ENCODE measurements at regions not wholly inside any gene's neighbourhood (a gene's known extent, or its start where the extent isn't known, plus 50 kb on each side); places are given as distances from the start of the nearest gene placed in this dataset.

DNA sequence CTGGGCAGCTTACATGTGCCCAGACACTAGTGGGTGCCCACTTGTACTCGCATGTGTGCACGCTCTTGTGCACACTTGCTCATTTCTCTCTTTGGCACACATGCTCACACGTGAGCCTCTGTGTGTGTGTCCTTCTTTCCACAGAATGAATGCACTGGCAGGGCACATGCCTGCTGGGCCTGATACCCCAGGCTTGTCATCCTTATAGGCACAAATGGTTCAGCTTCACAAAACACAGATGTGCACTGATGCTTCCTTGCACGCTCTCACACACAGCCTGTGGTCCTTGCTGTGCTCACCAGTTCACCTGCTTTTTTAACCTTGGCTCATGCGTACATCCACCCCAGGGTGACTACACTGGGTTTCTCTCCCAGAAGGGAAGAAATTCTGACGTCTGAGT is 174.8 kb downstream of the BUD13 start:
- WGBS, 2 donors: 74 to 83% methylated on average over 6 of the region's 6 CpGs
- Histone ChIP-seq H3K4me3 (no peak overlapping the region), H3K27me3 (no peaks in the 10 kb centered on the region), H3K9me3 (no peaks in the 10 kb centered on the region), H3K4me1 (no peaks in the 10 kb centered on the region), H3K36me3 (no peaks in the 10 kb centered on the region), H3K27ac (no peak overlapping the region)
- TF ChIP-seq, protein P1, sequence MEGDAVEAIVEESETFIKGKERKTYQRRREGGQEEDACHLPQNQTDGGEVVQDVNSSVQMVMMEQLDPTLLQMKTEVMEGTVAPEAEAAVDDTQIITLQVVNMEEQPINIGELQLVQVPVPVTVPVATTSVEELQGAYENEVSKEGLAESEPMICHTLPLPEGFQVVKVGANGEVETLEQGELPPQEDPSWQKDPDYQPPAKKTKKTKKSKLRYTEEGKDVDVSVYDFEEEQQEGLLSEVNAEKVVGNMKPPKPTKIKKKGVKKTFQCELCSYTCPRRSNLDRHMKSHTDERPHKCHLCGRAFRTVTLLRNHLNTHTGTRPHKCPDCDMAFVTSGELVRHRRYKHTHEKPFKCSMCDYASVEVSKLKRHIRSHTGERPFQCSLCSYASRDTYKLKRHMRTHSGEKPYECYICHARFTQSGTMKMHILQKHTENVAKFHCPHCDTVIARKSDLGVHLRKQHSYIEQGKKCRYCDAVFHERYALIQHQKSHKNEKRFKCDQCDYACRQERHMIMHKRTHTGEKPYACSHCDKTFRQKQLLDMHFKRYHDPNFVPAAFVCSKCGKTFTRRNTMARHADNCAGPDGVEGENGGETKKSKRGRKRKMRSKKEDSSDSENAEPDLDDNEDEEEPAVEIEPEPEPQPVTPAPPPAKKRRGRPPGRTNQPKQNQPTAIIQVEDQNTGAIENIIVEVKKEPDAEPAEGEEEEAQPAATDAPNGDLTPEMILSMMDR (IDR thresholded peaks at IDR 0.05): no peak
- TF ChIP-seq EP300 (IDR thresholded peaks at IDR 0.05) (no peak), POLR2A (IDR thresholded peaks at IDR 0.05) (no peak)
- no peak for DNase-seq (ENCODE audit: low spot score in 2 of 2)

DNA sequence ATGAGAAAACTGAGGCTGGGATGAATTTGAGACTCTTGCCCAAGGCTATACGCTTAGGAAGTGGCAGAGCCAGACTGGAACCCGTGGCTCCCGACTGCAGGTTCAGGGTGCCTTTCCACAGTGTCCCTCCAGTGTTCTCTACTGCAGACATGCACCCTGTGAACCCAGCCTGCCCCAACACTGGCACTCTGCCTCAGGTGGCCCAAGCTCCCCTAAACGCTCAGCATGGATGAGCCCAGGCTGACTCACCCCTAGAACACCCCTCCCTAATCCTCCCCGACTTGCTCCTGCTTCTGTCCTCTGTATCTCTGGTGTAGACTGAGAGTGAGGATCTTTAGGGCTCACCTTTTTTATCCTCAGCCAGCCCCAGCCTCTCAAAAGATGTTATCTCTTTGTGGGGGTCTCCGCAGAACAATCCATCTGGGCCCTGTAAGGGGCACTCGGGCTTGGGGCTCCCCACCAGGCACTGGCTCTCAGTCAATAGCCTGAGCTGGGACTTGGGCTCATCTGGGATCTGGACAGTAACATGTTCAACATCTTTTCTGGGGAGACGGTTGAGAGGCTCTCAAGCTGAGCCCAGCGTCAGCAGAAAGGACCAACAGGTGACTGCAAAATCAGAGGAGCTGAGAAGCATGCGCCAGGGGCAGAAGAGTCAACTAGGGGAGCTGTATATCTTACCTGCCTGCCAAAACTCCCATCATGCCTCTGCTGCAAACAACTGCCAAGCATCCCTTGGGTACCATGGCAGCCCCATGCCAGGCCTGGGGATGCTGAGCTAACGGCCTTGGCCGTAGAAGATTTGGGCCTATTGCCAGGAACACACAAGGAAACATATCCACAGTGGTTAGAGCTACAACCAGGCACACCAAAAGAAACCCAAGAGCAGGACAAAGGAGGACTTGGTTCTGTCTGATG is 176.2 kb downstream of the BUD13 start:
- no peaks in the 10 kb centered on the region for H3K4me1 ChIP-seq
- H3K36me3 ChIP-seq: no peaks in the 10 kb centered on the region
- TF ChIP-seq, protein P1 (IDR thresholded peaks at IDR 0.05): no peak
- TF ChIP-seq POLR2A (IDR thresholded peaks at IDR 0.05) (no peak), EP300 (IDR thresholded peaks at IDR 0.05) (no peak)
- 70 to 82% methylated on average over 12 of the region's 12 CpGs for WGBS, 2 donors
- H3K27ac ChIP-seq: no peak overlapping the region
- H3K9me3 ChIP-seq: no peaks in the 10 kb centered on the region
- no peak overlapping the region for H3K4me3 ChIP-seq
- H3K27me3 ChIP-seq: no peaks in the 10 kb centered on the region
- DNase-seq (ENCODE audit: low spot score in 2 of 2): no peak

DNA sequence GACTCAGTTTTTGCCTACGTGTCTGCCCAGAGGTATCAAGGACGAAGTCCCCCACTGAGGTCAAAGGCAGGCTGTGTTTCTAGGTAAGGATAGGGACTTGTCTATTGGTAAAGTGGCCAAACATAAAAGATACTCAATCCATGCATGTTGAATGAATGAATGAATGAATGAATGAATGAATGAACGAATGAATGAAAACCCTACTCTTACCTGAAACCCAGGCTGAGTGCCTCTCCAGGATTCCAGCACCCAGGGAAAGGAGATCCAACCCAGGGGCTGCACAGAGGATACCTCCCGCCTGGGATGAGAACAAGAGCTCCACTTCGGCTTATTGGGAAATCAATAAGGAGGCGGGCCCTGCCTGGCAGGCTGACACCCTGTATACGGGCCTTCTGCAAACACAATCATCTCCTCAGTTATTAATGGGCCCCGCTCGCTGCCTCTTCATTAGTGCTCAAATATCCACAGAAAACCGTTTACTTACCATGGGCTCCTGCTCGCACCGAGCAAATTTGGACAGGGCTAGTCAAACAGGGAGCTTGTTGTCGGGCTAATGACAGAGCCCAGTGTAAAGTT is 177.4 kb downstream of the BUD13 start:
- Histone ChIP-seq H3K9me3 (no peaks in the 10 kb centered on the region), H3K4me1 (no peaks in the 10 kb centered on the region), H3K27me3 (no peaks in the 10 kb centered on the region), H3K4me3 (no peak overlapping the region), H3K27ac (no peak overlapping the region), H3K36me3 (no peaks in the 10 kb centered on the region)
- TF ChIP-seq, protein P1 (IDR thresholded peaks at IDR 0.05): no peak
- no peak for TF ChIP-seq POLR2A (IDR thresholded peaks at IDR 0.05)
- no peak for TF ChIP-seq EP300 (IDR thresholded peaks at IDR 0.05)
- no peak for DNase-seq (ENCODE audit: low spot score in 2 of 2)
- 65 to 66% methylated on average over 13 of the region's 13 CpGs for WGBS, 2 donors

DNA sequence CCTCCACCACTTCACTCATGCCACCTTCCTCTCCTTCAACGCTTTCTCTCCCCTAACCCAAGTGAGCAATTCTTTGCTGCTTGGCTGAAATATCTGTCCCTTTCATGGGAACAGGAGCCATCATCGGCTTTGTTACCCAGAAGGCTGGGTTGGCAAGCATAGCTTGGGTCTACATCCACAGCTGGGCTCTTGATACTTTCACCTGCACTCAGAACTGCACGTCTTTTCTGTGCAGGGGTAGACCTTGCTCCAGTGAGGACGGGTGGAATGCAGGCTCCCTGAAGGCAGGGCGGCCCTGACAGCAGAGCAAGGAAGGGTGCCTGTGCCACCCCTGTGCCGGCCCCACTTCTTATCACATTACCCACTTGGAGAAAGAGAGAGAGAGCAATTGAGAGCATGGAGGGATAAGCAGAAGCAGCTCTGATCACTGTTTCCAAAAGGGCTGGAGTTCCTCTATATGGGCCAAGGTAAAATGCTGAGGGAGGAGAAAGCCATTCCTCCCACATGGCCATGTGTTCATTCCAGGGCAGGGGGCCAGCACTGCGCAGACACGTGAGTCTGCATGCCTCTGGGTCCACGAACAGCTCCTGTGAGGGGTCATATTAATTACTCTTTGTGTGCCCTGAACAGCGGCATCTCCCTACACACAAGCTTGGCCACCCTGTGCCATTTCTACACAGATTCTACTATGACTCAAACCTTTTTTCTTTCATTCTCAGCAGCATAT is 181.8 kb downstream of the BUD13 start:
- no peaks in the 10 kb centered on the region for H3K36me3 ChIP-seq
- H3K27me3 ChIP-seq: no peaks in the 10 kb centered on the region
- H3K27ac ChIP-seq: no peak overlapping the region
- no peaks in the 10 kb centered on the region for H3K9me3 ChIP-seq
- no peaks in the 10 kb centered on the region for H3K4me1 ChIP-seq
- WGBS, 2 donors: 73% methylated on average over 10 of the region's 10 CpGs
- TF ChIP-seq, protein P1 (IDR thresholded peaks at IDR 0.05): no peak
- no peak for TF ChIP-seq POLR2A (IDR thresholded peaks at IDR 0.05)
- no peak for TF ChIP-seq EP300 (IDR thresholded peaks at IDR 0.05)
- no peak overlapping the region for H3K4me3 ChIP-seq
- no peak for DNase-seq (ENCODE audit: low spot score in 2 of 2)

DNA sequence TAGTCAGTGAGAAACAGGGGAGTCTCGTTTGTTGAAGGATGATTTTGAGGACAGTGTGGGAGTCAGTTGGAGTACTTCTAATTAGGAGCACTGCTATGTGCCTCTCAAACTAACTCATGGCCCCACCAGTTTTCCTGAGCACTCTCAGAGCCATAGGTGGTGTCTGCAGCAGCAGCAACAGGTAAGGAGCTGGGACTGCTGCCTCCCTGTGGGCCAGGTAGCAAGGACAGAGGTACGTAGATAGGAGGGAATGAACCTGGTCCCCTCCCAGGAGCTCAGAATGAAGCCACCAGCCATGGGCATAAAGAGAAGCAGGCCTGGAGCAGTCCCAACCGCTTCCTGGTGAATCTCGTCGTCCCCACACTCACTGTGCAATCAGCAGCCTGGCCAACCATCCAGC is 183.4 kb downstream of the BUD13 start:
- H3K36me3 ChIP-seq: no peaks in the 10 kb centered on the region
- no peaks in the 10 kb centered on the region for H3K27me3 ChIP-seq
- 78 to 79% methylated on average over 5 of the region's 5 CpGs for WGBS, 2 donors
- no peak for DNase-seq (ENCODE audit: low spot score in 2 of 2)
- H3K4me3 ChIP-seq: no peak overlapping the region
- H3K9me3 ChIP-seq: no peaks in the 10 kb centered on the region
- TF ChIP-seq EP300 (IDR thresholded peaks at IDR 0.05) (no peak), POLR2A (IDR thresholded peaks at IDR 0.05) (no peak)
- TF ChIP-seq, protein P1 (IDR thresholded peaks at IDR 0.05): no peak
- no peak overlapping the region for H3K27ac ChIP-seq
- no peaks in the 10 kb centered on the region for H3K4me1 ChIP-seq
